GM18870 (cell line): ENCODE measurements at regions not wholly inside any gene's neighbourhood (a gene's known extent, or its start where the extent isn't known, plus 50 kb on each side); places are given as distances from the start of the nearest gene placed in this dataset.
"Not testable (repeated sequence)": the region's sequence is repeated elsewhere in the genome, so short reads cannot be mapped to it uniquely, and the experiment has no call there.

Experiments
- ATAC-seq: cut with Tn5 transposase; IDR thresholded peaks from one replicate; pipeline ENCODE4 v1.9.1; 2021; ENCODE audit warnings: moderate library complexity; ENCODE audit not compliant: unreplicated experiment

GRCh38 chr5:57067597-57067924 is 106.3 kb upstream of the GPBP1 start:
- ATAC-seq, result no peak

- no peak for ATAC-seq
Observed at GRCh38 chr5:57069115-57069835, 104.6 kb upstream of the GPBP1 start.

GRCh38 chr5:57072218-57072892 is 101.5 kb upstream of the GPBP1 start:
- no peak for ATAC-seq

- no peak for ATAC-seq
Observed at GRCh38 chr5:57082441-57083067, 91.3 kb upstream of the GPBP1 start.

GRCh38 chr5:57085306-57086081 is 88.4 kb upstream of the GPBP1 start:
- ATAC-seq, result no peak

- not testable (repeated sequence) for ATAC-seq
Observed at GRCh38 chr5:57087947-57088346, 85.9 kb upstream of the GPBP1 start.

- ATAC-seq, result no peak
Observed at GRCh38 chr5:57094753-57095683, 78.8 kb upstream of the GPBP1 start.

GRCh38 chr5:57097526-57097925 is 76.3 kb upstream of the GPBP1 start:
- no peak for ATAC-seq

- ATAC-seq, result no peak
Observed at GRCh38 chr5:57102189-57102904, 71.5 kb upstream of the GPBP1 start.

- no peak for ATAC-seq
Observed at GRCh38 chr5:57102905-57103255, 71.0 kb upstream of the GPBP1 start.

GRCh38 chr5:57103317-57103907 is 70.4 kb upstream of the GPBP1 start:
- no peak for ATAC-seq

- ATAC-seq, result no peak
Observed at GRCh38 chr5:57106661-57107060, 67.2 kb upstream of the GPBP1 start.

- ATAC-seq, result no peak
Observed at GRCh38 chr5:57111993-57112392, 61.9 kb upstream of the GPBP1 start.

- no peak for ATAC-seq
Observed at GRCh38 chr5:57113481-57113880, 60.4 kb upstream of the GPBP1 start.

- ATAC-seq, result no peak
Observed at GRCh38 chr5:57117596-57117995, 56.3 kb upstream of the GPBP1 start.

- ATAC-seq, result no peak
Observed at GRCh38 chr5:57119031-57119430, 54.8 kb upstream of the GPBP1 start.

- no peak for ATAC-seq
Observed at GRCh38 chr5:57124014-57124413, 49.8 kb upstream of the GPBP1 start.
